ENCODE measurements at regions not wholly inside any gene's neighbourhood (a gene's known extent, or its start where the extent isn't known, plus 50 kb on each side); places are given as distances from the start of the nearest gene placed in this dataset.

DNA sequence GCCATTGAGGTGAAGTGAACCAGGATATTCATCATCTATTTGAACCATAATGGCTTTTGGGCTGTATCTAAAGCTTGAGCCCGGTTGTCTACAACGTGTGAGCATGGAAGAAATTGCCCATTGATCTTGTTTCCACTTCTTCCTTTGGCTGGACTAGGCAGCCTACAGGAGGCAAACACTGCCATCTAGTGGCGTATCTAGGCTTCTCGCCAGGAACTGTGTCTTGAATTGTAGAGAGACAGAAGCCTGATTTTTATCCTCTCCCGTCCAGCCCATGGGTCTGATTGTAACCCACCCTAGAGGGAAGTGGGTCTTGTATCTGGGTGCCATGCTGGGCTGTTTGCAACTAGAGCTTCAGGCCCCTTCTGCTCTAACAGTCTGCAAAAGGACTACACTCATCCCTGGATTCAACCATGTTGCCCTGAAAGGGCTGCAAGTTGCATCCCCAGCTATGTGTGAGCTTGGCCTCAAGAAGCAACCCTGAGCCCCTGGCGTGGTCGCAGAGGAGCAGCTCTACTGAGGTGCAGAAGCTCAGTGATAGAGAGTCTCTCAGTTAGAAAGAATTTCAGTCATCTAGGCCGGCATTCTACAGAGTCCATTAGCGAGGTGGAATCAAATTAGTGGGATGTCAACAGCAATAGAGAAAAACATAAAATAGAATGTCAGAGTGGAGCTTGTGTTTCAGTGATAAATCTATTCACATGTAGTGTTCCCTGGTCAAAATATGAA is 170.2 kb upstream of the UMPS start:
- Histone ChIP-seq H3K27ac (ENCODE audit: low read depth, low read length) (peak overlapping the region; percentile 21), H3K9me3 (ENCODE audit: low read depth, low read length) (no peaks in the 10 kb centered on the region), H2AFZ (ENCODE audit: low read length) (no peak overlapping the region), H3K4me2 (ENCODE audit: insufficient read depth, low read length) (peak overlapping the region; percentile 43), H3K36me3 (ENCODE audit: insufficient read depth, low read length) (no peaks in the 10 kb centered on the region), H3K4me1 (ENCODE audit: insufficient read depth, low read length) (peaks cover 19% of the 10 kb centered on the region), H3K79me2 (ENCODE audit: insufficient read depth, low read length) (no peaks in the 10 kb centered on the region), H3K4me3 (ENCODE audit: insufficient read depth, low read length) (no peak overlapping the region), H4K20me1 (ENCODE audit: insufficient read depth, low read length) (peaks cover 4% of the 10 kb centered on the region), H3K27me3 (ENCODE audit: insufficient read depth, low read length) (peaks cover 25% of the 10 kb centered on the region)
- DNase-seq (ENCODE audit: insufficient read length, low spot score, missing footprints): peak; percentile 90
- peak; percentile 97 for TF ChIP-seq CTCF (IDR thresholded peaks at IDR 0.05; ENCODE audit: extremely low read depth, low read depth, low read length)

DNA sequence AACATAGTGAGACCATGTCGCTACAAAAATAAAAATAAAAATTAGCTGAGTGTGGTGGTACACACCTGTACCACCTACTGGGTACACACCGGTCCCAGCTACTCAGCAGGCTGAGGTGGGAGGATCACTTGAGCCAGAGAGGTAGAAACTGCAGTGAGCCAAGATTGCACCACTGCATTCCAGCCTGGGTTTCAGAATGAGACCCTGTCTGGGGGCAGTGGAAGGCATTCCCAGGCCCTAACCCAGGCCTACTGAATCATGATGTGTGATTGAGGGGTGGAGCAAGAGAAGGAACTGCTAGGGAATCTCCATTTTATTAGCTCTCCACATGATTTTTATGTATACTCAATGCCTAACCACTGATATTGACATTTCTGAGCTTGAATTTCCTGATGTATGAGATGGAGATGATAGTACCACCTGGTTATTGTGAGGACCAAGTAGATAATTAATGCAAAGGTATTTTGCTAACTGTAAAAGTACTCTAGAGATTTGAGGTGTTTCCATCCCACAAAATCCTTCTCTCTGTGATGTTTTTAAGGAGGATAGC is 169.5 kb upstream of the UMPS start:
- H3K79me2 ChIP-seq (ENCODE audit: insufficient read depth, low read length): no peaks in the 10 kb centered on the region
- no peak overlapping the region for H2AFZ ChIP-seq (ENCODE audit: low read length)
- peaks cover 19% of the 10 kb centered on the region for H3K4me1 ChIP-seq (ENCODE audit: insufficient read depth, low read length)
- TF ChIP-seq CTCF (IDR thresholded peaks at IDR 0.05; ENCODE audit: extremely low read depth, low read depth, low read length): no peak
- peaks cover 4% of the 10 kb centered on the region for H4K20me1 ChIP-seq (ENCODE audit: insufficient read depth, low read length)
- no peak overlapping the region for H3K4me3 ChIP-seq (ENCODE audit: insufficient read depth, low read length)
- peaks cover 23% of the 10 kb centered on the region for H3K27me3 ChIP-seq (ENCODE audit: insufficient read depth, low read length)
- no peaks in the 10 kb centered on the region for H3K9me3 ChIP-seq (ENCODE audit: low read depth, low read length)
- no peak overlapping the region for H3K4me2 ChIP-seq (ENCODE audit: insufficient read depth, low read length)
- H3K36me3 ChIP-seq (ENCODE audit: insufficient read depth, low read length): no peaks in the 10 kb centered on the region
- DNase-seq (ENCODE audit: insufficient read length, low spot score, missing footprints): no peak
- H3K27ac ChIP-seq (ENCODE audit: low read depth, low read length): no peak overlapping the region

GRCh38 chr3:124562769-124563168 is 167.5 kb upstream of the UMPS start:
- Histone ChIP-seq H3K36me3 (ENCODE audit: insufficient read depth, low read length) (no peaks in the 10 kb centered on the region), H3K27ac (ENCODE audit: low read depth, low read length) (no peak overlapping the region), H4K20me1 (ENCODE audit: insufficient read depth, low read length) (peaks cover 4% of the 10 kb centered on the region), H2AFZ (ENCODE audit: low read length) (no peak overlapping the region), H3K27me3 (ENCODE audit: insufficient read depth, low read length) (peaks cover 26% of the 10 kb centered on the region), H3K4me3 (ENCODE audit: insufficient read depth, low read length) (no peak overlapping the region), H3K4me2 (ENCODE audit: insufficient read depth, low read length) (no peak overlapping the region), H3K79me2 (ENCODE audit: insufficient read depth, low read length) (no peaks in the 10 kb centered on the region), H3K9me3 (ENCODE audit: low read depth, low read length) (no peaks in the 10 kb centered on the region), H3K4me1 (ENCODE audit: insufficient read depth, low read length) (peaks cover 15% of the 10 kb centered on the region)
- DNase-seq (ENCODE audit: insufficient read length, low spot score, missing footprints): no peak
- no peak for TF ChIP-seq CTCF (IDR thresholded peaks at IDR 0.05; ENCODE audit: extremely low read depth, low read depth, low read length)

DNA sequence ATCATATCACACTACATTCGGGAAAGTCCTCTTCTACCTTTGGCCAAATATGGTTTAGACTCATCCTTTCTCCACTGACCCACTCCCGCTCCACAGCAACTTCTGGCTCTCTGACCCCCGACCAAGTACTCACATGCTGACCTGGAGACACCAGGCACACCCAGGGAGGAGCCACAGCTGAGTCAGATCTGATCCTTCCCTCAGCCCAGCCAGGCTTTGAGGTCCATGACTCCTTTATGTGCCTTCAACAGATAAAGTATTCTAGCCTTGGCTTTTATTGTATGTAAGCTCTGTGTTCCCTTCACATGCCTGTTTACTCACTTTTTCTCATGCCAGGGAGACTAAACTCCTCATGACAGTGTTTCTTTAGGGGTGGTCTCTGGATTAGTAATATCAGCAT is 166.9 kb upstream of the UMPS start:
- Histone ChIP-seq H2AFZ (ENCODE audit: low read length) (no peak overlapping the region), H3K36me3 (ENCODE audit: insufficient read depth, low read length) (no peaks in the 10 kb centered on the region), H3K4me2 (ENCODE audit: insufficient read depth, low read length) (no peak overlapping the region), H3K4me3 (ENCODE audit: insufficient read depth, low read length) (no peak overlapping the region), H3K27ac (ENCODE audit: low read depth, low read length) (no peak overlapping the region), H3K4me1 (ENCODE audit: insufficient read depth, low read length) (peaks cover 14% of the 10 kb centered on the region), H3K79me2 (ENCODE audit: insufficient read depth, low read length) (no peaks in the 10 kb centered on the region), H3K27me3 (ENCODE audit: insufficient read depth, low read length) (peaks cover 29% of the 10 kb centered on the region), H3K9me3 (ENCODE audit: low read depth, low read length) (no peaks in the 10 kb centered on the region), H4K20me1 (ENCODE audit: insufficient read depth, low read length) (peaks cover 4% of the 10 kb centered on the region)
- DNase-seq (ENCODE audit: insufficient read length, low spot score, missing footprints): peak; percentile 88
- no peak for TF ChIP-seq CTCF (IDR thresholded peaks at IDR 0.05; ENCODE audit: extremely low read depth, low read depth, low read length)
